ENCODE measurements at regions not wholly inside any gene's neighbourhood (a gene's known extent, or its start where the extent isn't known, plus 50 kb on each side); places are given as distances from the start of the nearest gene placed in this dataset.

DNA sequence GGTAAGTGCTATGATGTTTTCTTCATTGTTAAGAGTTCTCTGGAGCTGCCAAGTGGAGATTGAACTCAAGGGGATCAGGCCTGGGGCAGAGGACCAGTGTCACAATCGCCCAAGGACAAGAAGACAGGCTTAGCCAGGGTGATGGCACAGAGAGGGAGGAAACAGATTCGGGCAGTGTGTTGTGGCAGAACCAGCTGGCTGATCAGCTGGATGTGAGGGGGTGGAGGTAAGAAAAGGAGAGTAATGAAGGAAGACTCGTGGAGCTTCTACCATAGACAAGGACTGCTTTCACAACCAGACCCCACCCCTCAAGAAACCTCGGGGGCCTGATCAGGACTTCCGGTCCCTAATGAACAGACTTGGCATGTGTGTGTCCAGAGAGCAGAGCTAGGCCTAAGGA lies 60.9 kb upstream of the LINGO1 start:
- H3K4me3 Mint-ChIP-seq: no peak overlapping the region
- peaks cover 52% of the 10 kb centered on the region for H3K27me3 Mint-ChIP-seq
- no peak for ATAC-seq (ENCODE audit: low read depth)
- Histone ChIP-seq H3K4me2 (replicated peaks; ENCODE audit: low read depth, low read length, poor library complexity, severe bottlenecking) (no peak overlapping the region), H3K27me3 (replicated peaks in 1 of 4; ENCODE audit: control extremely low read depth in 1 of 4, control insufficient read depth in 3 of 4, insufficient read depth in 4 of 4, low read length in 3 of 4) (peaks cover 0 to 16% (median 2%) of the 10 kb centered on the region in 4 experiments), H3K36me3 (replicated peaks in 1 of 2; ENCODE audit: control extremely low read depth in 1 of 2, control insufficient read depth in 1 of 2, extremely low read depth in 1 of 2, insufficient read depth in 2 of 2, low read length in 1 of 2) (no peaks in the 10 kb centered on the region), H3K79me2 (ENCODE audit: control insufficient read depth, insufficient read depth, low read length) (no peaks in the 10 kb centered on the region), H3K4me1 (ENCODE audit: control insufficient read depth in 2 of 2, insufficient read depth in 2 of 2, low read length in 2 of 2) (no peaks in the 10 kb centered on the region), H3K9ac (ENCODE audit: low read length) (no peak overlapping the region), H3K4me3 (ENCODE audit: control extremely low read depth in 1 of 5, extremely low read depth in 1 of 5, insufficient read depth in 1 of 5, low read depth in 2 of 5, low read length in 4 of 5) (no peak overlapping the region), H3K9me3 (ENCODE audit: control extremely low read depth in 1 of 3, control insufficient read depth in 2 of 3, insufficient read depth in 1 of 3, low read length in 2 of 3) (no peaks in the 10 kb centered on the region), H2AFZ (ENCODE audit: insufficient read depth, low read depth, low read length, poor library complexity, severe bottlenecking) (no peak overlapping the region), H4K20me1 (ENCODE audit: control insufficient read depth, insufficient read depth, low read length, poor library complexity, severe bottlenecking) (no peaks in the 10 kb centered on the region), H3K27ac (ENCODE audit: low read length in 2 of 2) (no peak overlapping the region)
- TF ChIP-seq CTCF (IDR thresholded peaks at IDR 0.05): no peak
- no peak for DNase-seq
- intact Hi-C loops (cut with micrococcal nuclease): no loop called here
- ChIA-PET CTCF (no interaction called here), POLR2A (no interaction called here)
- H3K27ac Mint-ChIP-seq: no peak overlapping the region
- whole genome bisulfite sequencing (ENCODE audit: insufficient coverage): 88% methylated on average over 2 of the region's 5 CpGs
- H3K4me1 Mint-ChIP-seq: no peaks in the 10 kb centered on the region
- no peaks in the 10 kb centered on the region for H3K9me3 Mint-ChIP-seq (ENCODE audit: insufficient read depth)

- POLR2A ChIA-PET: no interaction called here
- H3K4me1 Mint-ChIP-seq: no peaks in the 10 kb centered on the region
- Histone ChIP-seq H3K27ac (ENCODE audit: low read length in 2 of 2) (no peak overlapping the region), H3K4me1 (ENCODE audit: control insufficient read depth in 2 of 2, insufficient read depth in 2 of 2, low read length in 2 of 2) (no peaks in the 10 kb centered on the region), H3K27me3 (replicated peaks in 1 of 4; ENCODE audit: control extremely low read depth in 1 of 4, control insufficient read depth in 3 of 4, insufficient read depth in 4 of 4, low read length in 3 of 4) (peaks cover 0 to 14% (median 2%) of the 10 kb centered on the region in 4 experiments), H2AFZ (ENCODE audit: insufficient read depth, low read depth, low read length, poor library complexity, severe bottlenecking) (no peak overlapping the region), H3K9ac (ENCODE audit: low read length) (no peak overlapping the region), H3K79me2 (ENCODE audit: control insufficient read depth, insufficient read depth, low read length) (no peaks in the 10 kb centered on the region), H3K4me2 (replicated peaks; ENCODE audit: low read depth, low read length, poor library complexity, severe bottlenecking) (no peak overlapping the region), H4K20me1 (ENCODE audit: control insufficient read depth, insufficient read depth, low read length, poor library complexity, severe bottlenecking) (no peaks in the 10 kb centered on the region), H3K36me3 (replicated peaks in 1 of 2; ENCODE audit: control extremely low read depth in 1 of 2, control insufficient read depth in 1 of 2, extremely low read depth in 1 of 2, insufficient read depth in 2 of 2, low read length in 1 of 2) (no peaks in the 10 kb centered on the region), H3K9me3 (ENCODE audit: control extremely low read depth in 1 of 3, control insufficient read depth in 2 of 3, insufficient read depth in 1 of 3, low read length in 2 of 3) (no peaks in the 10 kb centered on the region), H3K4me3 (ENCODE audit: control extremely low read depth in 1 of 5, extremely low read depth in 1 of 5, insufficient read depth in 1 of 5, low read depth in 2 of 5, low read length in 4 of 5) (no peak overlapping the region)
- intact Hi-C loops (cut with micrococcal nuclease): no loop called here
- DNase-seq: no peak
- H3K9me3 Mint-ChIP-seq (ENCODE audit: insufficient read depth): no peaks in the 10 kb centered on the region
- H3K27ac Mint-ChIP-seq: no peak overlapping the region
- ATAC-seq (ENCODE audit: low read depth): no peak
- CTCF ChIA-PET: no interaction called here
- WGBS (ENCODE audit: insufficient coverage): 76% methylated on average over 11 of the region's 11 CpGs
- TF ChIP-seq CTCF (IDR thresholded peaks at IDR 0.05): no peak
- peaks cover 52% of the 10 kb centered on the region for H3K27me3 Mint-ChIP-seq
- H3K4me3 Mint-ChIP-seq: no peak overlapping the region
Measured at GRCh38 chr15:77692614-77693013, 59.9 kb upstream of the LINGO1 start.

Measured in B cell (primary cell).